HFFc6 (cell line): ENCODE measurements at regions not wholly inside any gene's neighbourhood (a gene's known extent, or its start where the extent isn't known, plus 50 kb on each side); places are given as distances from the start of the nearest gene placed in this dataset.

ENCODE experiments used
- DNase-seq: peaks from one replicate; pipeline ENCODE4 v3.0.0-alpha.2; 2018
- H3K27ac Mint-ChIP-seq: 2 replicates; pipeline ENCODE4 v1.8.0; 2020; ENCODE audit warnings: mild to moderate bottlenecking, mixed read lengths
- H3K27me3 Mint-ChIP-seq: 2 replicates; pipeline ENCODE4 v1.8.0; 2021; ENCODE audit warnings: mild to moderate bottlenecking, moderate library complexity, mixed read lengths; ENCODE audit not compliant: insufficient read depth
- H3K36me3 Mint-ChIP-seq: 2 replicates; pipeline ENCODE4 v1.8.0; 2021; ENCODE audit warnings: low read depth, mixed read lengths
- H3K4me1 Mint-ChIP-seq: 2 replicates; pipeline ENCODE4 v1.8.0; 2020; ENCODE audit warnings: low read depth, mixed read lengths
- H3K4me3 Mint-ChIP-seq: 2 replicates; pipeline ENCODE4 v1.8.0; 2020; ENCODE audit warnings: mild to moderate bottlenecking, moderate library complexity, mixed read lengths
- H3K9me3 Mint-ChIP-seq: 2 replicates; pipeline ENCODE4 v1.8.0; 2020; ENCODE audit warnings: mild to moderate bottlenecking, mixed read lengths
- TF ChIP-seq, protein P1 (sequence below): fragments of 200-600 bp; sonication (generic); IDR thresholded peaks from 2 replicates; pipeline ENCODE4 v1.5.0; 2021; ENCODE audit warnings: antibody characterized with exemption, mild to moderate bottlenecking

DNA sequence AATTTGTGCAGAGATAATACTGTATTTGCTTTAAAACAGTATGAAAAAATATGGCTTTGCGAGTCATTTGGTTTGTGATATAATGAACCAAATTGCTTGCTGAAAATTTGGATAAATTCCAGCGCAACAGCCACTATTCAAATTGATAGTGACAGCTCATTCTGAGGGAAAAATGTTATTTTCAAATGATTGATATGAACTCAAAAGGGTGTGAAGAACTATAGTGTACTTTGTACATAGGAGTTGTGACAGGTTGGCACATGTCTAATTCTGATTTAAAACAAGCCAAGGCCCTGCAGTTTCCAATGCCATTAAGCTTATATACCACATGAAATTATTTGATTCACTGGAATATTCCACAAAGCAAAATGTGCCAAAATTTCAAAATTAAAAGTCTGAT lies 1628.9 kb upstream of the AGA start:
- H3K27ac Mint-ChIP-seq: no peak overlapping the region
- peaks cover 31% of the 10 kb centered on the region for H3K9me3 Mint-ChIP-seq
- TF ChIP-seq, protein P1, sequence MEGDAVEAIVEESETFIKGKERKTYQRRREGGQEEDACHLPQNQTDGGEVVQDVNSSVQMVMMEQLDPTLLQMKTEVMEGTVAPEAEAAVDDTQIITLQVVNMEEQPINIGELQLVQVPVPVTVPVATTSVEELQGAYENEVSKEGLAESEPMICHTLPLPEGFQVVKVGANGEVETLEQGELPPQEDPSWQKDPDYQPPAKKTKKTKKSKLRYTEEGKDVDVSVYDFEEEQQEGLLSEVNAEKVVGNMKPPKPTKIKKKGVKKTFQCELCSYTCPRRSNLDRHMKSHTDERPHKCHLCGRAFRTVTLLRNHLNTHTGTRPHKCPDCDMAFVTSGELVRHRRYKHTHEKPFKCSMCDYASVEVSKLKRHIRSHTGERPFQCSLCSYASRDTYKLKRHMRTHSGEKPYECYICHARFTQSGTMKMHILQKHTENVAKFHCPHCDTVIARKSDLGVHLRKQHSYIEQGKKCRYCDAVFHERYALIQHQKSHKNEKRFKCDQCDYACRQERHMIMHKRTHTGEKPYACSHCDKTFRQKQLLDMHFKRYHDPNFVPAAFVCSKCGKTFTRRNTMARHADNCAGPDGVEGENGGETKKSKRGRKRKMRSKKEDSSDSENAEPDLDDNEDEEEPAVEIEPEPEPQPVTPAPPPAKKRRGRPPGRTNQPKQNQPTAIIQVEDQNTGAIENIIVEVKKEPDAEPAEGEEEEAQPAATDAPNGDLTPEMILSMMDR: no peak
- DNase-seq: no peak
- H3K4me3 Mint-ChIP-seq: no peak overlapping the region
- no peaks in the 10 kb centered on the region for H3K36me3 Mint-ChIP-seq
- no peaks in the 10 kb centered on the region for H3K4me1 Mint-ChIP-seq
- H3K27me3 Mint-ChIP-seq: no peaks in the 10 kb centered on the region

DNA sequence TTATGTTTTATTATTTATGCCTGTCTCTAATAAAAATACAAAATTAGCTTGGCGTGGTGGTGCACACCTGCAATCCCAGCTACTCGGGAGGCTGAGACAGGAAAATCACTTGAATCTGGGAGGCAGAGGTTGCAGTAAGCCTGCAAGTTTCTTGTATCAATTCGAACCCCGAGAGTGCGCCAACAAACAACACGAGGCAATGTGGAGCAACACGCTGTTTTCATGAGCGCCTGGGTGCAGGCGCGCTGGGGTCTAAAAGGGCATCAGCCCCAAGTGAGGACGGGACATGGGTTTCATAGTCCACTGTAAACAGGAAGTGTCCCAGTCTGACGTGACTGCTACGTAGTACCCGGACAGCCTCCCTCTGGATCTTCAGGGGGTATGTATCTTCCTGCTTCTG lies 1634.6 kb upstream of the AGA start:
- Mint-ChIP-seq H3K4me1 (no peaks in the 10 kb centered on the region), H3K27ac (no peak overlapping the region), H3K27me3 (no peaks in the 10 kb centered on the region), H3K4me3 (no peak overlapping the region), H3K36me3 (no peaks in the 10 kb centered on the region), H3K9me3 (peaks cover 31% of the 10 kb centered on the region)
- DNase-seq: no peak
- TF ChIP-seq, protein P1: no peak

DNA sequence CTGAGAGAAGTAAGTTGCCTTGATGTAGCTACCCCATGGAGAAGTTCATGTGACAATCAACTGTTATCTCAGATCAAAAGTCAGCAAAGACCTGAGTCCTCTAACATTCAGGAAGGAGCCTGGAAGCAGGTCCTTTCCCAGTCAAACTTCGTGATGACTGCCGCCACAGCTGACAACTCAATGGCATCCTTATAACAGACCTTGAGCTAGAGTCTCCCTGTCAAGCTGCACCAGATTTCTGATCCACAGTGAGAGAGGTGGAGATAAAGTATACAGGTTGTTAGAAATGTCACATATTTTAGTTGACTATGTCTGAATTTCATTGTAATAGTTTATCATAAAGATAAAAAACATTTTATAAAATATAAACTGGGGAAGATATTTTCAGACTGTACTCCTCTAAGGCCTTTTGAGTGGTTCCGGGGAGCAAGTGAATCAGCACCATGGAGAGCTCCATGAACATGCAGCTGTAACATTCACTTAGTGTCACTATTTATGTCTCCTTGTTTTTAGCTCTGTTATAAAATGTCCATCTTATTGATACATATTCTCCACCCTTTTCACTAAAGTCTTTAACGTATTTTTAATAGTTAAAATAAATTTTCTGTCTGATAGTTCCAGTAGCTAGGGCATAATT lies 1653.5 kb upstream of the AGA start:
- H3K36me3 Mint-ChIP-seq: no peaks in the 10 kb centered on the region
- H3K27me3 Mint-ChIP-seq: no peaks in the 10 kb centered on the region; the same call in 1 of the 2 replicates
- H3K27ac Mint-ChIP-seq: no peak overlapping the region
- TF ChIP-seq, protein P1: no peak
- DNase-seq: no peak
- H3K9me3 Mint-ChIP-seq: peaks cover 44% of the 10 kb centered on the region
- H3K4me3 Mint-ChIP-seq: no peak overlapping the region
- H3K4me1 Mint-ChIP-seq: no peaks in the 10 kb centered on the region

DNA sequence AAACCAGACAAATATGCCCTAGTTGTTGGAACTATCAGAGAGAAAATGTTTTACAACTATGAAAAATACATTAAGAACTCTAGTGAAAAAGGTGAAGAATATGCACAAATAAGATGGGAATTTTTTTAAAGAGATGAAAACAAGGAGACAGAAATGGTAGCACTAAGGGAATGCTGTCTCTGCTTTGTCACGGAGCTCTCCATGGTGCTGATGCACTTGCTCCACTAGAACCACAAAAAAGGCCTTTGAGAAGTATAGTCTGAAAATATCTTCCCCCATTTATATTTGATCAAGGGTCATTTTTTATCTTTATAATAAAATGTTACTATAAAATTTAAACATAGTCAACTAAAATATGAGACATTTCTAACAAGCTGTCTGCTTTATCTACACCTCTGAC lies 1655.5 kb upstream of the AGA start:
- TF ChIP-seq, protein P1: no peak
- Mint-ChIP-seq H3K4me1 (no peaks in the 10 kb centered on the region), H3K27ac (no peak overlapping the region), H3K9me3 (peaks cover 40% of the 10 kb centered on the region), H3K4me3 (no peak overlapping the region), H3K36me3 (no peaks in the 10 kb centered on the region), H3K27me3 (no peaks in the 10 kb centered on the region; the same call in 1 of the 2 replicates)
- no peak for DNase-seq

DNA sequence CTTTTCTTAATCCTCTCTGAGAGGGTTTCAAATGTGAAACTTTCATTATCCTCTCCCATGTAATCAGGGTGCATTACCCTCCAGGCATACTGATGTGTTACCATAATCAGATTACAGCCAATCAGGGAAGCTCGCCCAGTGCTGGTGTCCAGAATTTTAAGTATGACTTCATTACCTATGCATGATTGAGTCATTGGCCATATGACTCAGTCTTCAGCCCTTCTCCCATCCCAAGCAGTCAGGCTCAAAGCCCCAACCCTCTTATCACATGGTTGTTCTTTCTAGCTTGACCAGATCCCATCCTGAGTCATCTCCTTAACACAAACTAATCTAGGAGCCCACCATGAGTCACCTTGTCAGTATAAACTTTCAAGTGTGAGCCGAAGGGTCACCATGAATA lies 1668.1 kb upstream of the AGA start:
- peak; percentile 3 for DNase-seq
- peaks cover 2% of the 10 kb centered on the region; the same call in 1 of the 2 replicates for H3K27me3 Mint-ChIP-seq
- H3K36me3 Mint-ChIP-seq: no peaks in the 10 kb centered on the region
- H3K9me3 Mint-ChIP-seq: peaks cover 46% of the 10 kb centered on the region
- TF ChIP-seq, protein P1: no peak
- no peak overlapping the region for H3K4me3 Mint-ChIP-seq
- H3K27ac Mint-ChIP-seq: no peak overlapping the region
- no peaks in the 10 kb centered on the region for H3K4me1 Mint-ChIP-seq
